SK-N-SH treated with all-trans-retinoic acid at 6 μM for 48 hours (cell line): ENCODE measurements at regions not wholly inside any gene's neighbourhood (a gene's known extent, or its start where the extent isn't known, plus 50 kb on each side); places are given as distances from the start of the nearest gene placed in this dataset.

Experiments used
- ATAC-seq: fragments of 200-7000 bp; cut with Tn5 transposase; 3 replicates; pipeline ENCODE4 v1.9.1; 2020; ENCODE audit warnings: mild to moderate bottlenecking, moderate library complexity
- ARNTL ChIP-seq: fragments of 450-650 bp; formaldehyde crosslinking; IDR thresholded peaks from 2 replicates; pipeline ENCODE4 v1.5.0; 2020; ENCODE audit warnings: low read depth, mild to moderate bottlenecking, moderate library complexity, borderline replicate concordance
- CREB5 ChIP-seq: fragments of 250-450 bp; sonication (Bioruptor Pico); IDR thresholded peaks from 2 replicates; pipeline ENCODE4 v1.5.1; 2020; ENCODE audit warnings: low read depth, mild to moderate bottlenecking, moderate library complexity
- CSRNP3 ChIP-seq: fragments of 250-450 bp; sonication (Bioruptor Pico); IDR thresholded peaks from 2 replicates; pipeline ENCODE4 v1.5.1; 2021; ENCODE audit warnings: mild to moderate bottlenecking, moderate library complexity
- ESRRG ChIP-seq: fragments of 250-450 bp; sonication (Bioruptor Pico); IDR thresholded peaks from 2 replicates; pipeline ENCODE4 v1.6.1; 2021; ENCODE audit warnings: mild to moderate bottlenecking
- GLIS3 ChIP-seq: fragments of 250-450 bp; sonication (Bioruptor Pico); IDR thresholded peaks from 2 replicates; pipeline ENCODE4 v1.5.0; 2020; ENCODE audit warnings: mild to moderate bottlenecking, moderate library complexity
- ISL1 ChIP-seq: fragments of 250-450 bp; sonication (Bioruptor Pico); IDR thresholded peaks from 2 replicates; pipeline ENCODE4 v2.1.2; 2022; ENCODE audit warnings: mild to moderate bottlenecking, moderate library complexity
- OSR1 ChIP-seq: fragments of 250-450 bp; sonication (Bioruptor Pico); IDR thresholded peaks from 2 replicates; pipeline ENCODE4 v1.8.0; 2022; ENCODE audit warnings: moderate library complexity, mild to moderate bottlenecking, inconsistent platforms
- PATZ1 ChIP-seq: fragments of 250-450 bp; sonication (Bioruptor Pico); IDR thresholded peaks from 2 replicates; pipeline ENCODE4 v1.8.0; 2020; ENCODE audit warnings: mild to moderate bottlenecking, moderate library complexity, borderline replicate concordance
- POU6F1 ChIP-seq: fragments of 250-450 bp; sonication (Bioruptor Pico); IDR thresholded peaks from 2 replicates; pipeline ENCODE4 v1.8.0; 2021; ENCODE audit warnings: low read depth, mild to moderate bottlenecking, moderate library complexity, borderline replicate concordance
- PPARA ChIP-seq: fragments of 250-450 bp; sonication (Bioruptor Pico); IDR thresholded peaks from 2 replicates; pipeline ENCODE4 v1.5.0; 2020; ENCODE audit warnings: mild to moderate bottlenecking, borderline replicate concordance
- RARB ChIP-seq: fragments of 250-450 bp; sonication (Bioruptor Pico); IDR thresholded peaks from 2 replicates; pipeline ENCODE4 v1.8.0; 2021; ENCODE audit warnings: mild to moderate bottlenecking, moderate library complexity
- SNAI2 ChIP-seq: fragments of 250-450 bp; sonication (Bioruptor Pico); IDR thresholded peaks from 2 replicates; pipeline ENCODE4 v1.5.0; 2020; ENCODE audit warnings: mild to moderate bottlenecking, moderate library complexity
- TCF4 ChIP-seq: fragments of 250-450 bp; sonication (Bioruptor Pico); IDR thresholded peaks from 2 replicates; pipeline ENCODE4 v1.8.0; 2021; ENCODE audit warnings: mild to moderate bottlenecking, moderate library complexity, borderline replicate concordance
- TOX ChIP-seq: fragments of 250-450 bp; sonication (Bioruptor Pico); IDR thresholded peaks from 2 replicates; pipeline ENCODE4 v1.8.0; 2021; ENCODE audit warnings: mild to moderate bottlenecking, moderate library complexity, borderline replicate concordance
- TSHZ2 ChIP-seq: fragments of 250-450 bp; sonication (Bioruptor Pico); IDR thresholded peaks from 2 replicates; pipeline ENCODE4 v1.5.0; 2020; ENCODE audit warnings: mild to moderate bottlenecking, moderate library complexity
- ZC3H10 ChIP-seq: fragments of 250-450 bp; sonication (Bioruptor Pico); IDR thresholded peaks from 2 replicates; pipeline ENCODE4 v1.5.1; 2021; ENCODE audit warnings: mild to moderate bottlenecking, moderate library complexity
- ZFP3 ChIP-seq: fragments of 250-450 bp; sonication (Bioruptor Pico); IDR thresholded peaks from 2 replicates; pipeline ENCODE4 v1.5.0; 2020; ENCODE audit warnings: mild to moderate bottlenecking, moderate library complexity
- ZFP30 ChIP-seq: fragments of 450-650 bp; formaldehyde crosslinking; IDR thresholded peaks from 2 replicates; pipeline ENCODE4 v1.5.0; 2022; ENCODE audit warnings: mild to moderate bottlenecking, moderate library complexity
- ZNF565 ChIP-seq: fragments of 450-650 bp; formaldehyde crosslinking; conservative IDR thresholded peaks from 2 replicates; pipeline ENCODE4 v1.5.0; 2020; ENCODE audit warnings: low read depth, mild to moderate bottlenecking, moderate library complexity
- ZNF70 ChIP-seq: fragments of 450-650 bp; formaldehyde crosslinking; IDR thresholded peaks from 2 replicates; pipeline ENCODE4 v1.5.0; 2020; ENCODE audit warnings: mild to moderate bottlenecking, moderate library complexity
- ZNF8 ChIP-seq: fragments of 450-650 bp; formaldehyde crosslinking; IDR thresholded peaks from 2 replicates; pipeline ENCODE4 v1.5.0; 2020; ENCODE audit warnings: mild to moderate bottlenecking, moderate library complexity

- no peak for ATAC-seq
- TF ChIP-seq TSHZ2 (CRISPR knock-in tag) (no peak), ARNTL (CRISPR knock-in tag) (no peak), PATZ1 (no peak), ZNF70 (CRISPR knock-in tag) (no peak), ZNF8 (CRISPR knock-in tag) (no peak), OSR1 (CRISPR knock-in tag) (no peak)
Observed at GRCh38 chr16:60328152-60328551, 1594.0 kb upstream of the GOT2 start.

GRCh38 chr16:60318486-60318885, 1584.4 kb upstream of the GOT2 start:
- no peak for ATAC-seq
- TF ChIP-seq ZFP30 (CRISPR knock-in tag) (no peak), ARNTL (CRISPR knock-in tag) (no peak), TSHZ2 (CRISPR knock-in tag) (no peak), OSR1 (CRISPR knock-in tag) (no peak), ISL1 (no peak), PPARA (CRISPR knock-in tag) (no peak), ZC3H10 (CRISPR knock-in tag) (no peak), ESRRG (CRISPR knock-in tag) (no peak), TOX (CRISPR knock-in tag) (no peak)

- TF ChIP-seq RARB (CRISPR knock-in tag), result no peak
- no peak for TF ChIP-seq ARNTL (CRISPR knock-in tag)
- no peak for TF ChIP-seq TOX (CRISPR knock-in tag)
- no peak for TF ChIP-seq ZFP3 (CRISPR knock-in tag)
- TF ChIP-seq CREB5, result no peak
- no peak for TF ChIP-seq SNAI2 (CRISPR knock-in tag)
- TF ChIP-seq GLIS3, result no peak
- TF ChIP-seq ZNF565 (CRISPR knock-in tag), result no peak
- TF ChIP-seq TCF4 (CRISPR knock-in tag), result no peak
- no peak for TF ChIP-seq POU6F1 (CRISPR knock-in tag)
- TF ChIP-seq CSRNP3 (CRISPR knock-in tag), result no peak
- TF ChIP-seq ISL1, result no peak
- no peak for TF ChIP-seq PATZ1
- no peak for TF ChIP-seq ZNF8 (CRISPR knock-in tag)
- no peak for ATAC-seq
Observed at GRCh38 chr16:60310846-60311445, 1576.8 kb upstream of the GOT2 start.
